ENCODE measurements at regions not wholly inside any gene's neighbourhood (a gene's known extent, or its start where the extent isn't known, plus 50 kb on each side); places are given as distances from the start of the nearest gene placed in this dataset.

GRCh38 chr1:64398936-64399335 lies 71.0 kb upstream of the CACHD1 start:
- TF ChIP-seq CTCF (IDR thresholded peaks at IDR 0.05), result no peak
- TF ChIP-seq POLR2A (IDR thresholded peaks at IDR 0.05), result no peak
